HG03159 (cell line): ENCODE measurements at regions not wholly inside any gene's neighbourhood (a gene's known extent, or its start where the extent isn't known, plus 50 kb on each side); places are given as distances from the start of the nearest gene placed in this dataset.
"Not testable (repeated sequence)": the region's sequence is repeated elsewhere in the genome, so short reads cannot be mapped to it uniquely, and the experiment has no call there.

Experiments
- ATAC-seq: cut with Tn5 transposase; IDR thresholded peaks from one replicate; pipeline ENCODE4 v1.9.1; 2021; ENCODE audit warnings: mild to moderate bottlenecking, moderate library complexity; ENCODE audit not compliant: unreplicated experiment

DNA sequence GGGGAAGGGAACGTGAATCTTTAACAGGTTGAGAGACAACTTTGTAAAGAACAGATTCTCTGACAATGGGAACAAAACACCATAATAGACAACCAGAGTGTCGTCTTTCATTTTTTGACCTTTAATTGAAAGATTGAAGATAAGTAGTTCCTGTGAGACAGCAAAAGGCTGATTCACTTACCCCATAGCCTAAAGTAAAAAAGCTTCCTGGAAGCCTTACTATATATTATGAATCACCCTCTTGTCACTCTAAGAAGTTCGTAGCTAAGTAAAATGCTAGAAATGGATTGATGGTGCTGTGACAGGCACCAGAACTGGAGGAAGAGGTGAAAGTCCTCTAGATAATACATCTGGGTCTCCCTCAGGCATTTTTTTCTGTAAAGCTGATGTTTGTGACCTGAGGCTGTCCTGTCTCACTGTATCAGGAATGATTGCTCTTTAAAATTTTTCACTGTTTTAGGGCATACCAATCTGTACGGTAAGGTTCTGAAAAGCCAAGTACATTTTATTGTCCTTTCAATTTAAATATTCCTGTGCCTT lies 824.6 kb upstream of the SEMA6D start:
- no peak for ATAC-seq

GRCh38 chr15:46894644-46895043 lies 822.7 kb upstream of the SEMA6D start:
- ATAC-seq, result no peak

DNA sequence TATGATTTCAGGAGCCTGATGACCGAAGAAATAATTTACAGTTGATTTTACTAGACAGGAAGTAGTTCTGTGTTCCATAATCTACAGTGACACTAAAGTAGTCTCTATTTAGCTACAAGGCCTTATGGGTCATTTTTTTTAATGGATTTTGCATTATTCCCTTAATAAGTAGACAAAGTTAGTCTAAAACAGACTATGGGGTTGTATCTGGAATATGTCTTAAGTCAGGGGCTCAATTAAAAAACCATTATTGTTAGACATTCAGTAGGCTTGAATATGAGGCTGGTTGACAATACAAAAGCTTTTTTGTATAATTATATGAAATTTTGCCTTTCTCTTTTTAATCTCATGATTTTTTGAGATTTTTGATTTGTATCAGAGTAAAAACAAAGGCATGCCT lies 820.0 kb upstream of the SEMA6D start:
- no peak for ATAC-seq

DNA sequence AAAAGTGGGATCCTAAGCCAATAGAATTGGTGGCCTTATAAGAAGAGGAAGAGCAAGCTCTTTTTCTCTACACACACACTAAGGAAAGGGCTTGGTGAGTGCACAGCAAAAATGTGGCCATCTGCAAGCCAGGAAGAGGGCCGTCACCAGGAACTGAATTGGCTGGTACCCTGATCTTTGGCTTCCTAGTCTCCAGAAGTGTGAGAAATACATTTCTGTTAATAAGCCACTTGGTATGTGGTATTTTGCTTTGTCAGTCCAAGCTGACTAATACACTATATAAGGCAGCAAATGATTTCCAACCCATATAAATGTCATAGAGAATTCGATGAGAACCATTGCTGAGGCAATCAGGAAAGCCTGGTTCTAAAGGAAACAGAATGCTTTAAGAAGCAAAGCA lies 816.3 kb upstream of the SEMA6D start:
- no peak for ATAC-seq

DNA sequence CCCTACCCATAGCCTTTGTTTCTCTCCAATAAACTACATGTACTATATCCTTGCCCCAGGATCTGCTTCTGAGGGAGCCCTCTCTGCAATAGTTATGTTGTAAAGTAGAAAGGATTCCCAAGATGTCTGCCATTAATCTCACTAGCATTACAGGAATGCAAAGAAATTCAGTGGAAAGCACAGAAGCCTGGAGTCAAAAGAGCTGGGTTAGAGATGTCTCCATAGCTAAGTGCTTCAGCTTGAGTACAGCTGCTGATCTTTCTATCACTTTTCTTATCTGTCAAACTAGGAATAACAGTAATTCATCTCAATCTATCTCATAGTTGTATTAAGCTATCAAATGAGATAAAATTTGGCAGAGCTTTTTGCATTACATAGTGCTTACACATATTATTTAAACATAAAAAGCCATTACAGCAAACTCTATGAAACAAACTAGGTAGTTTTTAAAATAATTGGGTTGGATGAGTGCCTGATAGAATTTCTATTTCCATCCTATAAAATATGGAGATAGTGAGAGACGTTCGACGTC lies 799.5 kb upstream of the SEMA6D start:
- no peak for ATAC-seq

DNA sequence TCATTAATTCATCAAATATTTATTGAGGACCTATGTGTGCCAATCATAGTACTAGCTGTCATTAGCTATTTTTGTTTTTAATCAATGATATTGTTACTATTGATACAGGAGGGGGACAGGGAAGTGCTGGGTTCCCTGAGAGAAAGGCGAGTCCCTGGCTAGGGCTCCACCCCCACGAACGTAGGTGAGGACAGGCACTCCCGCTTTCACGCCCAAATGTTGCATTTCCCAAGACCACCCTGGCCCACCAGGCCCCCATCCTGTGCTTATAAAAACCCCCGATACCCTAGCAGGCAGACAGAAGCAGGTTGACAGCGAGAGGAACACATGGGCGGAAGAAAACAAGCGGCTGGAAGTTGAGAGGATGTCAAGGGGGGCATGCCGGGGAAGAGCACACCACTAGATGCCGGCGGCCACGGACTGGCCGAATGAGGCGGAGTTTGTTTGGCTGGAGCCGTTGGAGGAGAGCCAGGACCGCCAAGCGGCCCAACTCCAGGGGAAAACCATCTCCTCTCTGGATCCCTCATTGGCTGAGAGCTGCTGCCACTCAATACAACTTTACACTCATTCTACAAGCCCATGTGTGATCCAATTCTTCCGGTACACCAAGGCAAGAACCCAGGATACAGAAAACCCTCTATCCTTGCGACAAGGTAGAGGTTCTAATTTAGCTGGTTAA lies 798.7 kb upstream of the SEMA6D start:
- no peak for ATAC-seq

- no peak for ATAC-seq
Observed at GRCh38 chr15:46921891-46922290, 795.4 kb upstream of the SEMA6D start.

GRCh38 chr15:46930426-46930825 lies 786.9 kb upstream of the SEMA6D start:
- ATAC-seq, result no peak

DNA sequence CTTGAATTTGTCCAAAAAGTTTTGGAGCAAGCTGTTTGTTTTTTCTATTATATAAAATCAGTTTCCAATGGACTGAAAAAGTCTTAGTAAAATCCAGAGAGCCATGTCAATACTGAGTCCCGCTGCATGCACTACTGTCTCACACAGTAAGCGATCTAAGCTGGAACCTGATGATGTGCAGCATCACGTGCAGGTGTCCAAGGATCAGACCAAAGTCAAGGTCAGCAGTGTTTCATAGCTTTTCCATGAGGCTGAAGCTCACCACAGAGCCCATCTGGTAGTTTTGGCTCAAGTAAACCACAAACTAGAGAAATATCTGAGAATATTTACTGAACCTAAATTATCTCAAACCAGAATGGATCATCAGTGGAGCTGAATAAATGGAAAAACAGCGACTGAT lies 784.0 kb upstream of the SEMA6D start:
- no peak for ATAC-seq

GRCh38 chr15:46934851-46935250 lies 782.5 kb upstream of the SEMA6D start:
- no peak for ATAC-seq

GRCh38 chr15:46938169-46938568 lies 779.1 kb upstream of the SEMA6D start:
- ATAC-seq, result no peak

DNA sequence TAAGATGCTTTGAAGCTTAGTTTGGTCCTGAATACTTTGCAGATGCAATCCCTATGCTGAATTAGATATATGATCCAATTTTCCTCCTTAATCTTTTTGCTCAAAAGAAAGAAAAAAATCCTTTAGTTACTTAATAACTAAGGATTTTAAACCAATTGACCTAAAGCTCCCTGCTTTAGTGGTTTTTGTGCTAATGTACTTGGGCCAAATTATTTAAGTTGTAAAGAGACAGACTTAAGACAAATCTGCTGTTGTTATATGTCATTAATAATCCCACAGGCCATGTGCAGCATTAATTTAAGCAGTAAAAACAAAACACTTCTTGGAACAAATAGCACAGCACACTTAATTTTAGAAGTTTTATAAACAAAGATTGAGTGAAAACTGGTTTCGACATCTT lies 776.1 kb upstream of the SEMA6D start:
- ATAC-seq, result no peak

DNA sequence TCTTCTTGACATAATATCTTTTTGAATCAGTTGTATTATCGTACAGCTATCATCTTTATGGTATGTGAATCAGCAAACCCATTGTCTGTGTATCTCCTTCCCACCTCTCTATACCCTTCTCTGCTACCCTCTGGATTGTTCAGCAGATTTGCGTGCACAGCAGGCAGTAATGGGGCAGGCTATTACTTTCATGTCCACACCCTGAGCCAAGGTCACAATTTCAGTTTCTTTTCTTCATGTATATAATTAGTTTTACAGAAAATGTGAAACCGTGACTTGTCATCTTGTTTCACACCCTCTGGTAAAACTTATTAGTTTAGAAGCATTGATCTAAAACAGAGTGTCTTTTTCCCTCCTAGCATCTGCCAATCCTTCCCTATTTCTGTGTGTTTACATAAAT lies 770.4 kb upstream of the SEMA6D start:
- no peak for ATAC-seq

DNA sequence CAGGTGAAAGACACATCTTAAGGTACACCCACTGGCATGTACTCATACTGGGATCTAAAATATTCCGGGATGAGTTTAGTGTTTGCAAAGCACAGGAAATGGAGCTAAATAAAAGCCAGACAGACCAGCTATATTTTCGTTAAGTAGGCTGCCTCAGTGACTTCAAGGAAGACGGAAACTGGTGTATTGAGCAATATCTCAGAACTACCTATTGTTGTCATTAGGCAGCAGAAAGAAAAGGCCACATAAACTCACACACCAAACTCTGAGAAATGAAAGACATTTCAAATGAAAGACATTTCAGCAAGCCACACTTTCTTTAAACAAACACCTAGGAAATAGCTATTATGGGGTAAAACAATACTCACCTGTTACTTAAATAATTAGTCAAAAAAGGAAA lies 761.7 kb upstream of the SEMA6D start:
- no peak for ATAC-seq

DNA sequence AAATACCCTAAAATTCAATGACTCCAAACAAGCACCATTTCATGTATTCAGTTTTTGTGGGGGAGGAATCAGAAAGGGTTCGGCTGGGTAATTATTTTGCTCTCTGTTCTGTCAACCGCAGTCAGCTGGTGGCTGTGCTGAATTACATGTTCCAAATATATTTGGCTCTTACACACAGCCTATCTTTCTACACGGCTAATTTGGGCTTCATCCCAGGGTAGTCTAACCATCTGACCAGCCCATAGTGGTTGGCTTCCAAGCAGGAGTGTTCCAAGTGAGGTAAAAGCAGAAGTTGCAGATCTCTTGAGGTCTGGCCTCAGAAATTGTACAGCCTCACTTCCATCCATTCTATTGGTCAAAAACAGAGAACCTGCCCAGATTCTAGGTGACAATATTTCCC lies 760.8 kb upstream of the SEMA6D start:
- ATAC-seq, result no peak

DNA sequence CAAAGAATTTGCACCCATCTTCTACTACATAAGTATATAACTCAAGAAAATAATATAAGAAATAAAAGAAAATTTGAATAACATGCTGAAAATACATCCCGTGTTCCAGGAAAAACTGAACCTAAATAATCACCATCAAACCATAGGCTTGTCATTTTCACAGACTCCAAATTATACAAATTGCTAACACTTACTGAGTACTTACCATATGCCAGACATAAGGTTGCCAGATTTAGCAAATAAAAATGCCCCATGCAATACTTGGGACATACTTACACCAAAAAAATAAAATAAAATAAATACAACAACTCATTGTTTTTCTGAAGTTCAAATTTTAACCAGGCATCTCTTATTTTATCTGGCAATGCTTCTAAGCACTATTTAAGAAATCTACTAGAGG lies 760.4 kb upstream of the SEMA6D start:
- no peak for ATAC-seq

- ATAC-seq, result no peak
Observed at GRCh38 chr15:46960581-46960980, 756.7 kb upstream of the SEMA6D start.

DNA sequence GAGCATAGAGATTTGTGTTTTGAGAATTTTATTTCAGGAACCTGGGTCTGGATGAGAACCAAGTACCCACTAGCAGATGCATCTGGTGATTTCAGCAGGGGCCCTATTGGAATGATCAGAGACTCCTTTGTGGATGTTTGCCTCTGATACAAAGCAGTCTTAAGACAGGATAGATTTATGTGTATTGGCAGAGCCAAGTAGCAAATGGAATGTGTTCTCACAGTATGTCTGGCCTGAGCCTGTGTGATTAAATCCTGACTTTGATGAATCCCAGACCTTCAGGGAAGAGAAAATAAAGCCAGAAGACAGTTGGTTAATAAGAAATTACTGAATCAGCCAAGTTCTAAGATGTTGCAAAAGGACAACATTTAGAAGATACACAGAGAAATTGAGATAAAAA lies 755.5 kb upstream of the SEMA6D start:
- no peak for ATAC-seq

DNA sequence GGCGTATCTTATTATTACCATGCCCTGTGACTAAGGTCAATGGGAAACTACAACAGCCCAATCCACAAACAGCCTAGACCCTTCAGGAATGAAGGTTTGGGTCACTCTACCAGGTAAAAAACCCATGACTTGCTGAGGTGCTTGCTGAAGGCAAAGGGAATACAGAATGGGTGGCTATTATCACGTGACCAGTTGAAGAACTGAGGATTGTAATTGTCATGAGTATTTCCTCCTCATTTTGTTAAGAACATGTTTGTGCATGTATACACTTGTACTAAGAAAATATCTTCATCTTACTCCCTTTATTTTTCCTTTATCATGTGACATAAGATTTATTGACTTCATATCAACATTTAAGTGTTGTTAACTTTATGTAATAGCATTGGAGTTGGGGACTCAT lies 729.2 kb upstream of the SEMA6D start:
- ATAC-seq, result not testable (repeated sequence)

DNA sequence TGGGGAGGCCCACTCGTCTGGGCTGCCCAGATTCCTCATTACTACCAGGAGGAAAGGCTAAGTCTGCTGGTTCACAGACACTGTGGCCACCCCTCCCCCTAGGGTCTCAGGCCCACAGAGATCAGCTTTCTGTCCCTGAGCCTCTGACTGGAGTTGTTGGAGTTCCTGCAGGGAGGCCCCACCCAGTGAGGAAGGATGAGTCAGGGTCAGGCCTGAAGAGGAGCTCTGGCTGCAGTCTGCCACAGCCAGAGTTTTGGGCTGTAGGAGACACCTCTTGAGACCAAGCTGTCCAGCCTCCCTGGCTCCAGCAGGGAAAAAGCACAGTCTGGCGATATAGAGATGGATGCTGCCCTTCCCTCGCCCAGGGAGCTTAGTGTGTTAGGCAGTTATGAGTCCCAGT lies 720.9 kb upstream of the SEMA6D start:
- ATAC-seq, result no peak

GRCh38 chr15:46997501-46997900 lies 719.8 kb upstream of the SEMA6D start:
- ATAC-seq, result no peak

DNA sequence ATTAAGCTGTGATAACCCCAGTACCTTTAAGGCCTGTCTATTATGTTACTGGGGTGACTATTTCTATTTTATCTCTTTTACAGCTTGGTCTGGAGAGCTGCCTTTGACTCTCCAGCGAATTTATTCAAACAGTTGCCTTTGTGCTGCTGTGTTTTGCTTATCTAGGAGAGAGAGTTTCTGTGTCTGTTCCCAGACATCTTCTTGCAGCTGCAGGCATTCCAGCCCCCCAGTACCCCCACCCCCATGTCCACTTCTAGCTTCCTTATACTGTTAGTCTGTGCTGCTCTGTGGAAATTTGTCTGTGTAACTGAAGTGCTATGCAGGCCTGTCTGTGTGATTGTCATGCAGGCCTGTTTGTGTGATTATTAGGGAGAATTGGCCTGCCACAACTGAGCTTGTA lies 713.7 kb upstream of the SEMA6D start:
- ATAC-seq, result no peak

DNA sequence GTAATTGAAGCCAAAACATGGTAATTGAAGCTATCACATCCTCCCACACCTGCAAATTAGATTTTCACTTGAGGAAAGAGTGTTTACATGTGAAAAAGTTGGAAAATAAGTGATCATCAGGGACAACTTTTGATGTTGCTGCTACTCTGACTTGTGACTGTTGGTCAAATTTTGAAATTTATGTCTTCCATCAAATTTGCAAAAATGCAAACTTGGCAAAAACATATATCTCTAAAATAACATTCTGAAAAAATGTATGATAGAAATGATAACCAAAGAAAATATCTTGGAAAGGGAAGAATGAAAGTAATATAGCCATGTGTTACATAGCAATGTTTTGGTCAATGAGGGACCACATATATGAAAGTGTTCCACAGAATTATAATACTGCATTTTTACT lies 703.9 kb upstream of the SEMA6D start:
- ATAC-seq, result no peak
